Psoas muscle (tissue), 7 donors: ENCODE measurements at regions not wholly inside any gene's neighbourhood (a gene's known extent, or its start where the extent isn't known, plus 50 kb on each side); places are given as distances from the start of the nearest gene placed in this dataset.

Source experiments
- ATAC-seq, 4 donors: fragments of 200-7000 bp; cut with Tn5 transposase; one replicate each; pipeline ENCODE4 v1.9.1; 2020; ENCODE audit warnings: moderate library complexity in 3 of 4, mild to moderate bottlenecking in 2 of 4
- DNase-seq, 2 donors: peaks; one replicate each; pipeline ENCODE4 v3.0.0-alpha.2; 2020
- H3K27ac ChIP-seq: fragments of 200-600 bp; one replicate; pipeline ENCODE4 v1.8.0; 2022
- H3K27me3 ChIP-seq, 3 donors: fragments of 200-600 bp in 1 of 3; one replicate each; pipeline versions ENCODE4 v1.6.1 to v1.8.0; 2013 to 2022; ENCODE audit warnings: low read length in 2 of 3, mild to moderate bottlenecking in 2 of 3, moderate library complexity in 1 of 3; ENCODE audit not compliant: insufficient read depth in 3 of 3
- H3K36me3 ChIP-seq, 2 donors: fragments of 200-600 bp in 1 of 2; one replicate each; pipeline versions ENCODE4 v1.6.1 to v1.8.0; 2013 to 2022; ENCODE audit warnings: low read depth in 1 of 2, mild to moderate bottlenecking in 1 of 2, moderate library complexity in 1 of 2; ENCODE audit not compliant: insufficient read depth in 1 of 2
- H3K4me1 ChIP-seq: fragments of 200-600 bp; one replicate; pipeline ENCODE4 v1.8.0; 2022
- H3K4me3 ChIP-seq: fragments of 200-600 bp; one replicate; pipeline ENCODE4 v1.8.0; 2022; ENCODE audit warnings: mild to moderate bottlenecking
- H3K9me3 ChIP-seq: fragments of 200-600 bp; one replicate; pipeline ENCODE4 v1.8.0; 2022
- CTCF ChIP-seq: fragments of 200-600 bp; IDR thresholded peaks from one replicate; pipeline ENCODE4 v1.8.0; 2022; ENCODE audit warnings: antibody characterized with exemption
- WGBS, 3 donors: extraction: QIAGEN DNeasy Blood & Tissue Kit; methylation state at CpG; one replicate each; pipeline versions ENCODE4 v1.1.6 to v1.1.7; 2013; 5-methylcytosine and 5-hydroxymethylcytosine counted together
- intact Hi-C, 2 donors: fragments of 100-400 bp; cut with DNase I; formaldehyde crosslinking; loops; one replicate each; pipeline versions ENCODE4 v1.11.0 to v1.14.2; 2022
- donor health status: healthy with polysubstance abuse.
- donor health status: DM: no; HTN: no; CAD: no; lungs with moderate emphysema.
- donor health status: Bipolar disorder and iron deficiency.
- donor health status: healthy.
- donor health status: DM: yes; HTN: yes; CAD: no.
- donor health status: DM: no; HTN: no; CAD: no.
- donor health status: DM: yes; HTN: yes; CAD: no.

- no peaks in the 10 kb centered on the region for H3K9me3 ChIP-seq
- H3K27me3 ChIP-seq, result no peaks in the 10 kb centered on the region
- intact Hi-C loops, result loop anchor here in 1 of 2 donors (10.0 kb wide), 1 partner anchor 160 kb away; no protein-coding TSS in a partner anchor
- no peaks in the 10 kb centered on the region for H3K36me3 ChIP-seq
- no peak overlapping the region for H3K4me3 ChIP-seq
- WGBS, 3 donors, result 52 to 59% (median 56%) methylated on average over 7 of the region's 7 CpGs
- TF ChIP-seq CTCF, result no peak
- H3K4me1 ChIP-seq, result no peaks in the 10 kb centered on the region
- no peak overlapping the region for H3K27ac ChIP-seq
- ATAC-seq (peak; percentile 32 to 79 (median 61)), DNase-seq (no peak)
Measured at GRCh38 chr15:93265111-93265556, 176.1 kb upstream of the RGMA start.

- no peak for TF ChIP-seq CTCF
- H3K9me3 ChIP-seq, result no peaks in the 10 kb centered on the region
- no peaks in the 10 kb centered on the region for H3K36me3 ChIP-seq
- 49 to 69% (median 64%) methylated on average over 4 of the region's 4 CpGs for WGBS, 3 donors
- no peaks in the 10 kb centered on the region for H3K4me1 ChIP-seq
- ATAC-seq (peak; percentile 59 to 82 (median 64)), DNase-seq (no peak)
- no peaks in the 10 kb centered on the region for H3K27me3 ChIP-seq
- no peak overlapping the region for H3K4me3 ChIP-seq
- H3K27ac ChIP-seq, result no peak overlapping the region
- intact Hi-C loops, result loop anchor here in 1 of 2 donors (10.0 kb wide), 1 partner anchor 163 kb away; no protein-coding TSS in a partner anchor
Measured at GRCh38 chr15:93261845-93262244, 172.8 kb upstream of the RGMA start.

GRCh38 chr15:93257920-93258319 lies 168.9 kb upstream of the RGMA start:
- peak in 1 of 2 donors; percentile 59 for DNase-seq
- H3K27me3 ChIP-seq, result no peaks in the 10 kb centered on the region
- H3K4me1 ChIP-seq, result no peaks in the 10 kb centered on the region
- TF ChIP-seq CTCF, result no peak
- no peak overlapping the region for H3K4me3 ChIP-seq
- WGBS, 3 donors, result 92 to 96% (median 92%) methylated on average over 3 of the region's 3 CpGs
- no peaks in the 10 kb centered on the region for H3K9me3 ChIP-seq
- no peak for ATAC-seq
- H3K27ac ChIP-seq, result no peak overlapping the region
- intact Hi-C loops, result no loop called here
- H3K36me3 ChIP-seq, result no peaks in the 10 kb centered on the region

GRCh38 chr15:93253681-93254080 lies 164.7 kb upstream of the RGMA start:
- Histone ChIP-seq H3K27me3 (no peaks in the 10 kb centered on the region), H3K27ac (no peak overlapping the region), H3K4me3 (no peak overlapping the region), H3K4me1 (peaks cover 10% of the 10 kb centered on the region), H3K36me3 (no peaks in the 10 kb centered on the region), H3K9me3 (no peaks in the 10 kb centered on the region)
- no peak for TF ChIP-seq CTCF
- ATAC-seq (peak in 2 of 4 donors; percentile 25 to 45), DNase-seq (no peak)
- intact Hi-C loops, result no loop called here
- WGBS, 3 donors, result 41 to 62% (median 49%) methylated on average over 3 of the region's 3 CpGs

GRCh38 chr15:93252780-93253179 lies 163.8 kb upstream of the RGMA start:
- DNase-seq, result no peak
- no peaks in the 10 kb centered on the region for H3K36me3 ChIP-seq
- intact Hi-C loops, result no loop called here
- ATAC-seq, result no peak
- H3K4me3 ChIP-seq, result no peak overlapping the region
- WGBS, 3 donors, result 72 to 86% (median 83%) methylated on average over 2 of the region's 2 CpGs
- peaks cover 10% of the 10 kb centered on the region for H3K4me1 ChIP-seq
- TF ChIP-seq CTCF, result no peak
- no peaks in the 10 kb centered on the region for H3K27me3 ChIP-seq
- no peaks in the 10 kb centered on the region for H3K9me3 ChIP-seq
- no peak overlapping the region for H3K27ac ChIP-seq
